ENCODE measurements at regions not wholly inside any gene's neighbourhood (a gene's known extent, or its start where the extent isn't known, plus 50 kb on each side); places are given as distances from the start of the nearest gene placed in this dataset.
"Not testable (repeated sequence)": the region's sequence is repeated elsewhere in the genome, so short reads cannot be mapped to it uniquely, and the experiment has no call there.

DNA sequence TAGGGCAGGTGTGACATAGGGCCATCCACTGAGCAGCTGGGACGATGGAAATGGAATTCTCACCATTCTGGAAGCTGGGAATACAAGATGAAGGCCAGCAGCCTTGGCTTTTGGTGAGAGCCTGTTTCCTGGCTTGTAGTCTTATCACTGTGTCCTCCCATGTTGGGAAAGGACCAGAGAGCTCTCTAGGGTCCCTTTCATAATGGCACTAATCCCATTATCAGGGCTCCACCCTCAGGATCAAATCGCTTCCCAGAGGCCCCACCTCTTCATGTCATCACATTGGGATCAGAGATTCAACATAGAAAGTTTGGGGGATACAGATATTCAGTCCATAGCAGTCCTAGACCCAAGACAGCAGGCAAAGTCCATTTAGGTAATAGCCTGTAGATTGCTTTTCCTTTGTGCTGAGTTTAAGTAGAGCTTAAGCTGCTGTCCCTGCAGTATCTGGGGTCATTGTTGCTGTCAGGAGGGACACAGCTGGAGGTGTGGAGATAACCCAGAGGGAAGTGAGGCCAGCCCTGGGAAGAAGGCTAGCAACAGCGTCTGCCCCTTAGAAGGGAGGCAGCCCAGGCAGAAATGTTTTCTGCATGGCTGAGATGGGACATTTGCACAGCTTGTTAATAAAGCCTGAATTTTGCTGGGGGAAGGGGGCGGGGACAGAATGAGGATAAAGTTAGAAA is 136.5 kb upstream of the GPR12 start:
- no peak for DNase-seq (ENCODE audit: low read depth)

DNA sequence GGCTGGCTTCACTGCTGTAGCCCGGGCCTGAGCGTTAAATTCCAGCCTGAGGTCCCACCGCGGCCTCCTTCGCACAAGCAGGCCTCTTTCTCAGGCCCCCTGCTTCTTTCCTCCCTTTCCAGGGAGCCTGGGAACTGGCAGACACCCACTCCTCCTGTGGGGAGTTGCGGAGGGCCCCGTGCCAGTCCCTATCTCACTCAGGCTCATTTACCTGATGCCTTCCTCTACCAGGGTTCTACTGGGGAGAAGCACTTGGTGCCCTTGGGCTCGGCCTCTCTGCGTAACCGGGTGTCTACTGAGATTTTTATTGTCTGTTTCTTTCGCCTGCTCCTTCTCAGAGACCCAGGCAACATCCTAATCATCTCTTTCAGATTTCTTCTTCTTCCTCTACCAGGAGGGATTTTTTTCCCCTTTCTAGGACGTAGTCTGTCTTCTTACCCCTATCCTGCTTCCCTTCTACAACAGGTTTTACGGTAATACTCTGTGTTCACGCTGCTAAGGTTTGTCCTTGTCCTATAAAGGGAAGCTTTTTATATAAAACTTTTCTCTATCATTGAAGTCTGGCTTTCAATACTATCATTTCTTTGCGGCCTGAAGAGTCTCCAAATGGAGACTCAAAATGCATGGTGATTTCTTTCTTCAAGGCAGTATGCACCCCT is 135.4 kb upstream of the GPR12 start:
- no peak for DNase-seq (ENCODE audit: low read depth)

DNA sequence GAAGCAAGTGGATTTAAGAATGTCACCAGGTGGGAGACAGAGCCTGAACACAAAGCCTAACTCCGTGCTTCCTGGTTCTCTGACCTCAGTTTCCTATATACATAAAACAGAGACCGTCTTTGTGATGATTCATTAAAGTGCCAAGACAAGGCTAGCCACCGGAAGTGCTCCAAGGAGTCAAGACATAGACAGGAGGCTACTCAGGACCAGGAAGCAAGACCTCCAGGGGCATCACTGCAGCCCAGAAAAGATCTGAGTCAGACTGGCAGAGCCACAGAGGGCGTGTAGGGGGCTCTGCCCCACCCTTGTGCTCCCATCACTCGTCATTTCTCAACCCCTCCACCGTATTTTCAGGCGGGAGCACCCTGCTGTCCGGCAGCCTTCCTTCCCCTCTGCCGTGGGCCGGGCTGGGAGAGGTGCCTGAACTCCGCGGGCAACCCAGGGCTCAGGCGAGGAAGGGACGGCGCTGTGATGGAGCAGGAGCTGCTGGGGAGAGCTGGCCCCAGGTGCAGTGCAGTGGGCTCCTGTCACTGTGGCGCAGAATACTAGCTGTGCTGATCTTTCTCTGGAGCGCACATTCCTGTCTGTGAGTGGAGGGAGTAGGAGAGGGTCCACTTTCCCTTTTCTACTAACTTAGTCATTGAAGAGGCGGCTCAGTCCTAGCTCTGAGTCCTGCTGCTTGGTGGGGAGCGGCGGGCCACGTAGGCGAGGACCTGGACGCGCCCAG is 134.7 kb upstream of the GPR12 start:
- DNase-seq (ENCODE audit: low read depth): peak; percentile 85

DNA sequence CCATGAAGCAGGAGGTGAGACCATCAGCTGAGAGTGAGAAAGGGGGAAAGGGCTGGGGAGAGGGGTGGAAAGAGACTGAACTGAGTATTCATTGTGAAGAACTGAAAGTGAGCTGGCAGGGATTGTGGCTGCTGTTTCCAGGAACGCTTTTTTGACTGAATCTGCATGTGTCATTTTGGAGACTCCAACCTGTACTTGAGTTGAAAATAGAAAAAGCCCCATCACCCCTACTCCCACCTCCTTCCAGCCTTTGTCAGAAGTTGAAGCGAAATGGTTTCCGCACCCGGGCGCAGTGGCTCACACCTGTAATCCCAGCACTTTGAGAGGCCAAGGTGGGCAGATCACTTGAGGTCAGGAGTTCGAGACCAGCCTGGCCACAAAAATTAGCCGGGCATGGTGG is 128.0 kb upstream of the GPR12 start:
- no peak for DNase-seq (ENCODE audit: low read depth)

DNA sequence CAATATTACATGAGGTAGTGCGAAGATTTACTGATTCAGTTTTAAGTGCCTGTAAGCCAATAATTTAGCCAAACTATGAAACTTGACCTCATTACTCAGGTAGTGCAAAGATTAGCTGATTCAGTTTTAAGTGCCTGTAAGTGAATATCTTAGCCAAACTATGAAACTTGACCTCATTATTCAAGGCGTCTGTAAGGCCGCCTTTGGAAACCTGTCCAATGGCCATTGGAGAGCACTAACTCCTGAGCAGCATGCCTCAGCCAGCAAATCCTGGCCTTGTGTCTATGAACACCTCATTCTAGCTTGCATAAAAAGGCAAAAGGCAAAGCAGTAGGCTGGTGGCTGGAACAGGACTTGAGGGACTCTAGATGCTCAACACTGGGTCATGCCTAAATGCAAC is 127.0 kb upstream of the GPR12 start:
- no peak for DNase-seq (ENCODE audit: low read depth)

DNA sequence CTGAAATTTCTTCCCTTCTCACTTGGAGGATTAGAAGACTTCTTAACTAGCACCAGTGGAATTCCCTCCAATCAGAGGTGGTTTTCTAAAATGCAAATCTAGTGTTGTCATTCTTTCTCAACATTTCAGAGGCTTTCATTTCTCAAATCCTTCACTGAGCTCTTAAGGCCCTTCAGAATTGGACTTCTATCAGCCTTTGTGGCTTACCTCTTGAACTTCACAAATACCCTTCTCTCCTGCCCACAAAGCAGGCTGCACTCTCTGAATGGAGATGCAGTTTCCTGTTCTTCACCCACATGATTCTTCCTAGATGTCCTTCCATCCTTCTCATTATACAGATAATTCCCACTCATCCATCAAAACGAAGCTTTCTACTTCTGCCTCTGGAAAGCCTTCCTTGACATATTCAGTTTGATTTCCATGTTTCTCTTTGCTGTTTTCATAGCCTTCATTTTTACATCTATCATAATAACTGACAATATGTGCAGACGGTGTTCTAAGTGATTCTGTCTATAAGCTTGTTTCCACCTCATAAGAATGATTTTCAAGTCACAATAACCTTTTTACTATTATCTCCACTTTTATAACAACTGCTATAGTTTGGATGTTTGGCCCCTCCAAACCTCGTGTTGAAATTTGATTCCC is 123.1 kb upstream of the GPR12 start:
- DNase-seq (ENCODE audit: low read depth): no peak

DNA sequence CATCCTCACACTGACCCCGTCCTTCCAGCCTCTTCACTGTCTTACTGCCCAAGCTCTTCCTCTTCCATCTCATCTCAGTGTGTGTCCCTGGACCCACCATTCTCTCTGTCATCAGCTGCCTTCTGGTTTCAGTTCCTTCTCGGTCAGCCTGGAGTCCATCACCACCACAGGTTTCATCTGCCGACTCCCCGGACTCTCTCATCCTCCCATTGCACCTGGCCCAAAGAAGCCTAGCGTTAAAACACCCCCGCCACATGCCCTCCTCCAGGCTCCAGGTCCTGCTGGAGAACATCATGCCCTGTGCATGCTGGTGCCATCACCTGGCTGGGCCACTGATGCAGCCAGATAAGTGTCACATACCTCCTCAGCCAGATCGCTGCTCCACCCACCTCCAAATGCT is 122.1 kb upstream of the GPR12 start:
- no peak for DNase-seq (ENCODE audit: low read depth)

DNA sequence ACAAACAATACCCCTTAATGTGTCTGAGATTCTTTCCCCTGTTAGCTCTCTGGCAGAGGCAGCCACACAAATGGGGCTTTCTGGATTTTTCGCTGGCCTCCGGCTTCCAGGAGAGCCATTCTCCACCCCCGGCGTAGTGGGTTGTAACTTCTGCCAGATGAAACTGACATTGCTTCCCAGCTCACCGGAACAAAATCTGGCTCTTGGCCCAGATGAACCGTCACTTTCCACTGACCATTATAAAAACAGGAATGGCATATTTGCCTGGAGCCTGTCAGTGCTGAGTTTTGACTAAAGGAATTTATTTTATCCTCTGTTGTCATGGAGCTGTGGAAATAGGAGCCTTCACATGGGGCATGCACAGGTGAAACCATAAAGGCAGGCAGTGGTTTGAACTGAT is 120.6 kb upstream of the GPR12 start:
- peak; percentile 47 for DNase-seq (ENCODE audit: low read depth)

DNA sequence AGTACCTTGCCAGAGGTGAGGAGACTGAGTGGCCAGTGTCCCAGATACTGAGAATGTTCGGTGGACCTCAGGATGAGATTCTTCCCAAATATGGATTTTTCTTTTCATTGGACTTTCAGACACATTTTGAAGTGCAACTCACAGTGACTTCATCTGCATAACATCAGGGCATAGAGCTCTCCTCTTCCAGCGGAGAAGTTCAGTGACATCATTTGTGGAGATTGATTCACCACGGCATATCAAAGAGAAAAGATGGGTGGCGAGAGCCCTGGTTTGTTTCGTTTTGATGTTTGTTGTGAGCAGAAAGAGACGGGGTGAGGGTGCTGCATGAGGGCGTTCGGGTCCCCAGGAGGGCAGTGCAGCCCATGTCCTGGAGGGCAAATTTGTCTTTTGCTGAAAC is 120.1 kb upstream of the GPR12 start:
- DNase-seq (ENCODE audit: low read depth): no peak

DNA sequence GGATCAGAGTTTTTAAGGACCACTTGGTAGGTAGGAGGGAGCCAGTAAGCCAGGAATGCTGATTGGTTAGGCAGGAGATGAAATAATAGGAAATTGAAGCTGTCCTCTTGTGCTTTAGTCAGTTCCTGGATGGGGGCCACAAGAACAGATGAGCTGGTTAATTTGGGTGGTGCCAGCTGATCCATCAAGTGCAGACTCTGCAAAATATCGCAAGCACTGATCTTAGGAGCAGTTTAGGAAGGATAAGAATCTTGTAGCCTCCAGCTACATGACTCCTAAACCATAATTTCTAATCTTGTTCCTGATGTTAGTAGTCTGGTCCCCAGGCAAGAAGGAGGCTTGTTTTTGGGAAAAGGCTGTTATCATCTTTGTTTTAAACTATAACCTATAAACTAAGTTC is 117.9 kb upstream of the GPR12 start:
- DNase-seq (ENCODE audit: low read depth): no peak

DNA sequence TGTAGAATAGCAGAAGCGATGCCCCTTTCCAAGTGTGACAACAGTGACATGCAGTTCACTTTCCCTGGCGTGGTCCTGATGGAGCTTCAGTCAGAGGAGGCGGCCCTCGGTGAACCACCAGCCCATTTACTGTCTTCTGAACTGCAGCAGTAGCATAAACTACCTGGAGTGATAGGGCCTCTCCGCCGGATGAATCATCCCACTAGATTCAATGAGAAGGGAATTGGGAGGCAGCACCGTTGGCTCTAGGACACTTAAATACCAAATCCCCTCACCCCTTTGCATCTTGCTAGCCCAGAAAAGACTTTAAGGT is 112.8 kb upstream of the GPR12 start:
- no peak for DNase-seq (ENCODE audit: low read depth)

DNA sequence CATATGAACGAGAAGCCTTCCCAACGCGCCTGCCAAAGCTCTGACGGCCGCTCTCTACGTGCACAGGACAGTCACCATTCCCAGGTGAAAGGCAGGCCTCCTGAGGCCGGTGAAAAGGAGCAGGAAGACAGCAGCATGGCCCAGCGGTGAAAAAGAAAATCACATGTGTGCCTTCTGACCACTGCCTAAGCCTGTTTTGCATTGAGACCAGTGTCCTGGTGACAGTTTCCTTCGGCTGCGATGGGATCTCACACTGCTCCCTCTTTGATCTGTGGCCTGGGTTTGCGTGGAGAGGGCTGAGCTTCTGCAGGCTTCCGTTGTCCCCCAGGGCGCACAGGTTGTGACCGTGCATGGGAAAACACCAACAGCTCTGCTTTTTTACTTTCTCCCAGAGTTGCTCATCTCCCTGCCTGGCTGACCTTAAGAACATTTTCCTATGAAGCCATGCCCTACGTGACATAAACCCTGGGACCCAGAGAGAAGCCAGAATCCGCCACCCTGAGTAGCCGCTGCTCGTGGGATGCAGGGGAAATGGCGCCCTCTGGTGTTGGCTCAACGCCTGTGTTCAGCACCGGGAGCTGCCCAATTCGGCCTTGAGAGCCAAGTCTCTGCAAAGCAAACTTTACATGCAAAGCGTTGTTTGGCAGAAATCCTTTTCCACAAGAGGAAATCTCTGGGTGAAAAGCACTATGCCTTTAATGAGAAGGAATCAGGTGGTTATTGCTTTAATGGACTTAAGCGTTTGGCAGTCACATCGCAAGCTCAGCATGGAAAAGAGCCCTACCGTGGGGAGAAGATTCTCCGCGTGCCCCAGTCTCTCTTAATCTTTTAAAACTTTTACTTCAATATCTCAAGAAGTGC is 112.2 kb upstream of the GPR12 start:
- DNase-seq (ENCODE audit: low read depth): peak; percentile 25

DNA sequence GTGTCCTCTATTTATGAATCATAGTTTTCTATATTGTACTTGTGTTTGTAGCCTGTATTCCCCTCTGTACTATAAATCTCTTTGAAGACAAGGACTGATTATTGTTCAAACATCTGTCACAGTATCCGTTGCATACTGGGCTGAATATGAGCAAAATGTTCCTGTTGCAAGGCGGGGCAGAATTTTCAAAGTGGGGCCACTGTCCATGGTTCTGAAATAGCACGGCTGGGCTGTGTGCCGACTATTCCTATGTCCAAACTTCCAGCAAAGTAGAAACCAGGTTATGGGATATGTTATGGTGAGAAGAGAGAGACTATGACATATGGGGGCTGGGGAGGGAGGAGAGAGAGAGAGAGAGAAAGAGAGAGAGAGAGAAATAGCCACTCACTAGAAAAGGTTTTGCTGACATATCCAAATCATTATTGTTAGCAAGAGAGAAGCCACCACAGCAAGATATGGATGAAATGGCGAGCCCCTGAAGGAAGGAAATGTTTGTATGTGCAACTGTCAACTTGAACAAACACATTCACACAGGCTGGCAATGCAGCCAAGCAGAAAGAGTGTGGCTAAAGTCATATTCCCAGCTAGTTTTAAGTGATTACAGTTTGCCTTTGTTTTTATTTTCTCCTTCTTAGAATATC is 107.0 kb upstream of the GPR12 start:
- peak; percentile 7 for DNase-seq (ENCODE audit: low read depth)

DNA sequence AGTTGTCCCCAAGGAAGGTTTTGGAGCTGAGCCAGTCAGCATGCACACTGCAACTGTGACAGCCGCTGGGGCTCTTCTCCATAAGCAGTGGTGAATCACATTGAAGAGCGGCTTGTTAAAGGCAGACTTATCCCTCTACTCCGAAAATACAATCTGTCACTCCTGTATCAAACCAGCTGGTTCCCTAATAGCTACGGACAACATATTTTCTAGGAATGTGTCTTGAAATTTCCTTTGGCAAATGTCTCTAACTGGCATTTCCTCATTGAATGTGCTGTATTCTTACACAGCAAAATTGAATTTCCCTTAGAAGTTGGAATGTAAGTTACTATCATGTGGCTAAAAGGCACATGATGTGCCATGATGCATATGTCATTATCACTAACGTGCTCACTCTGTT is 104.0 kb upstream of the GPR12 start:
- no peak for DNase-seq (ENCODE audit: low read depth)

DNA sequence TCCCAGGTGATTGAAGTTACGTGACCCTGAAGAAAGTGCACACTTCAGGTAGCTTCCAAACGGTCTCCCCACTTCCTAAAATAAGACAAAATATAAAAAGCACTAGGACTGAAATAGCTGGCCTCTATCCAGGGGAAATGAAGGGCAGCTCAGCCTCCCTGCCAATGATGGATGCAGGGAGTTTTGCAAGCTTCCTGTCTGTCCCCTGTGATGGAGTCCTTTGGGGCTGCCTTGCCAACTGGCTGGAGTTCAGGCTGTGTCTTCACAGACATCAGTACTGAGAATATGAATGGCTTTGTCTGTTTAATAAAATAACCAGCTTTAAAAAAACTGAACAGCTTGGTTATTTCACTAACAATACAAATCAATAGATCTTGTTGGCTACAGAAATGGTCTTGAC is 101.4 kb upstream of the GPR12 start:
- no peak for DNase-seq (ENCODE audit: low read depth)

DNA sequence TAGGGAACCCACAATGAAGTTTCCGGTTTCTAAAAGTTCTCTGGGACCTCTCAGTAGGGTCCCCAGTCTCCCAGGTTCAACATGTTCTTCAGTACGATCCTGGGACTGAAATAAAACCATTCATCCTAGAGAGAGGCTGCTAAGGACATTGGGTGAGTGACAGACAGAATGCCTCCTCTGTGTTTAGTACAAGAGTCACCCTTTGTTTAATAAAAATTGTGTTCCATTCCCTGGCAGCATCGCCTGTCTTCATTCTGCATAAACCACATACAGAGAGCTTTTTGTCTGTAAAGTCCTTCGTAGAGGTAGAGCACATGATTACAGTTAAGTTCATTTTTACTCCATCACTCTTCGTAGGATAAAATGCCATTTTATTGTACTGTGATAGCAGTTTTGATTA is 95.3 kb upstream of the GPR12 start:
- no peak for DNase-seq (ENCODE audit: low read depth)

DNA sequence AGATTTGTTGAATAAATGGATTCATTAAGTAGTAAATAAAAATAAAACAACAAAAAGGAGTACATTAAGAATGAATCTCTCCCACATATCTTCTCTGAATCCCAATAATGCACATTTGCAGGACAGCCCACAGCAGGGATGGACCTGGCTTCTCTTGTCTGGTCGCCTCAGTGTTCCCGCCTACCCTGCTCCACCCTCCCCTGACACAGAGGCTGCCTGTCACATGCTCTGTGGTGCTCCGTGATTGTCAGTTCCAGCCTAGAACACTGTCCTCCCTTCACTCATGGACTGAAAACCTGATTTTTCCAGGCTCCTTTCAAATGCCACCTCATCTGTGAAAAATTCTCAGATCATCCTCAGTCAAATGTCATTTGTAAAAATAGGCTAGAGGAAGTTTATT is 94.5 kb upstream of the GPR12 start:
- no peak for DNase-seq (ENCODE audit: low read depth)

DNA sequence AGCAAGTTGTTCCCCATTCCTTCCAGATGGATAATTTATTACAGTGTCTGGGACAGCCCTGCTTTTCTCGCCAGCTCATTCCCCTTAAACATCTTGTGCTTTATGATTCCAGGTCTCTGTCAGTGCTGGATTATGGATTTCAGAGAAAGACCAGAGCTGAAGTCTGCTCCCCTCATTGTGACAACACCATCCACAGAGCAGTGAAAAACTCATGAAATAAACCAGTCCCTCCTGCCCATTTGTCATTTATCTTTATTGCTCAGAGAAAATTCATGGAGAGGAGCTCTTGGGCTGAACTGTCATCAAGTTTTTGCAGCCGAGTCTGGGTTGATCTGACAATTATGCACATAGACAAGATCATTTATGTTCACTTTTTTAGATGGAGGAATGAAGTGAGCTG is 92.7 kb upstream of the GPR12 start:
- no peak for DNase-seq (ENCODE audit: low read depth)

DNA sequence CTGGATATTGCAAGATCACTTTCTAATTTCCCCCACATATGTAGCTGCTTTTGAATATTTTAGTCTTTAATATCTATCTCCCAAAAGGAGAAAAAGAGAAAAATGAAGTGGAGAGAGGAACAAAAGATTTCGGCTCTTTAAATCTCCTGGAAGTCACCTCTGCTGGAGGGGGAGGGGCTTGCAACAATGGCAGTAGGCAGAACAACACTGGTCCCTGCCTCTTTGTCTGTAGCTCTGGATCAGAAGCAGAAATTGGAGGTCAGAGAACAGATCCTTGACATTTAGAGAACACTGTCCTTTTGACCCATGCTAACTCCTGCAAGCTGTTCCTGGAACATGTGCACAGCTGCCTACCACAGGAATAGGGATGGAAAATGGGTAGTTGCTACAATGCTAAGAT is 86.7 kb upstream of the GPR12 start:
- DNase-seq (ENCODE audit: low read depth): no peak

DNA sequence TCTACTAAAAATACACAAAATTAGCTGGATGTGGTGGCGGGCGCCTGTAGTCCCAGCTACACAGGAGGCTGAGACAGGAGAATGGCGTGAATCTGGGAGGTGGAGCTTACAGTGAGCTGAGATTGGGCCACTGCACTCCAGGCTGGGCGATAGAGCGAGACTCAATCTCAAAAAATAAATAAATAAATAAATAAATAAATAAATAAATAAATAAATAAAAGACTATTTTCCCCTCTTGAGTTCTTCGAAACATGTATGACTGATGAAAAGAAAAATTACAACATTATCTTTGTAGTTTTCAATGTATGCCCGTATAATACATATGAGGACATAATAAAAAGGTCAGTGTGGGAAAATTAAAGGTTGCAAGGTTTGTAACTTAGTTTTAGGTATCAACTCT is 84.5 kb upstream of the GPR12 start:
- not testable (repeated sequence) for DNase-seq (ENCODE audit: low read depth)

DNA sequence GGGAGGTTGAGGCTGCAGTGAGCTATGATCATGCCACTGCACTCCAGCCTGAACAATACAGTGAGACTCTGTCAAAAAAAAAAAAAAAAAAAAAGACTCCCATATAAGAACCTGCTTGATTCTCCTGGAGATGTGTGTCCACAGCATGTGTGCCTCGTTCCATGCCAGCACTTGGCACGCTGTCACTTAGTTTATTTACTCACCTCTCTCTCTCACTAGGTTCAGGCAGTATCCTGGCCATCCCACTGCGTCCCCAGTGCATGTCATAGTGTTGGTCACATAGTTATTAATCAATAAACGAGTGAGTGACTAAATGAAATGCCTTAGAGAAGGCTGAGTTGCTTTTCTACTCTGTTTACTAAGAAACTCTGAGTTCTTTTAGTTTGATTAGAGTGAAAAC is 79.1 kb upstream of the GPR12 start:
- no peak for DNase-seq (ENCODE audit: low read depth)

All from HT1080 (cell line).